ENCODE measurements at regions not wholly inside any gene's neighbourhood (a gene's known extent, or its start where the extent isn't known, plus 50 kb on each side); places are given as distances from the start of the nearest gene placed in this dataset.

DNA sequence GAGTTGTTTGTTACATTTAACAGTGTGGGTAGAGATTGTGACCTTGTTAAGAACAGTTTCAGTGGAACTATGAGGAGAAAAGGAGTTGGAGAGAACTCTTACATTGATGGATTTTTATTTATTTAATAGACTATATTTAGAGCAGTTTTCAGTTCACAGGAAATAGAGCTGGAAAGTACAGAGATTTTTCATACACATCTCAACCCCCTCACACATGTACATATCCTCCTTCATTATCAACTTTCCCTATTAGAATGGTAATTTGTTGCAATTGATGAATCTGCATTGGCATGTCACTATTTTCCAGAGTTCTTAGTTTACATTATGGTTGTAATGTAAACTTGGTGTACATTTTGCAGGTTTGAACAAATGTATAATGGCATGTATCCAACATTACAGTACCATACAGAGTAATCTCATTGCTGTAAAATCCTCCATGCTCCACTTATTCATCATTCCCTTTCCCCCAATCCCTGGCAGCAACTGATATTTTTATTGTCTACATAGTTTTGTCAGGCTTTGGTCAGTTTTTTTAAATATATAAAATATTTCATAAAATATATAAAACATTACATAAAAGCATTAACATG, 756.6 kb upstream of the DPPA4 start:
- TF ChIP-seq, protein P1, sequence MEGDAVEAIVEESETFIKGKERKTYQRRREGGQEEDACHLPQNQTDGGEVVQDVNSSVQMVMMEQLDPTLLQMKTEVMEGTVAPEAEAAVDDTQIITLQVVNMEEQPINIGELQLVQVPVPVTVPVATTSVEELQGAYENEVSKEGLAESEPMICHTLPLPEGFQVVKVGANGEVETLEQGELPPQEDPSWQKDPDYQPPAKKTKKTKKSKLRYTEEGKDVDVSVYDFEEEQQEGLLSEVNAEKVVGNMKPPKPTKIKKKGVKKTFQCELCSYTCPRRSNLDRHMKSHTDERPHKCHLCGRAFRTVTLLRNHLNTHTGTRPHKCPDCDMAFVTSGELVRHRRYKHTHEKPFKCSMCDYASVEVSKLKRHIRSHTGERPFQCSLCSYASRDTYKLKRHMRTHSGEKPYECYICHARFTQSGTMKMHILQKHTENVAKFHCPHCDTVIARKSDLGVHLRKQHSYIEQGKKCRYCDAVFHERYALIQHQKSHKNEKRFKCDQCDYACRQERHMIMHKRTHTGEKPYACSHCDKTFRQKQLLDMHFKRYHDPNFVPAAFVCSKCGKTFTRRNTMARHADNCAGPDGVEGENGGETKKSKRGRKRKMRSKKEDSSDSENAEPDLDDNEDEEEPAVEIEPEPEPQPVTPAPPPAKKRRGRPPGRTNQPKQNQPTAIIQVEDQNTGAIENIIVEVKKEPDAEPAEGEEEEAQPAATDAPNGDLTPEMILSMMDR (IDR thresholded peaks at IDR 0.05): no peak
- H3K4me1 Mint-ChIP-seq (ENCODE audit: low read depth): no peaks in the 10 kb centered on the region
- no peak for DNase-seq
- H3K27ac Mint-ChIP-seq: no peak overlapping the region
- no peak overlapping the region for H3K4me3 Mint-ChIP-seq
- peaks cover 4% of the 10 kb centered on the region; the same call in 1 of the 2 replicates for H3K36me3 Mint-ChIP-seq (ENCODE audit: low read depth)
- no peaks in the 10 kb centered on the region; the same call in 1 of the 2 replicates for H3K9me3 Mint-ChIP-seq
- peaks cover 1% of the 10 kb centered on the region; the same call in 1 of the 2 replicates for H3K27me3 Mint-ChIP-seq (ENCODE audit: insufficient read depth)

DNA sequence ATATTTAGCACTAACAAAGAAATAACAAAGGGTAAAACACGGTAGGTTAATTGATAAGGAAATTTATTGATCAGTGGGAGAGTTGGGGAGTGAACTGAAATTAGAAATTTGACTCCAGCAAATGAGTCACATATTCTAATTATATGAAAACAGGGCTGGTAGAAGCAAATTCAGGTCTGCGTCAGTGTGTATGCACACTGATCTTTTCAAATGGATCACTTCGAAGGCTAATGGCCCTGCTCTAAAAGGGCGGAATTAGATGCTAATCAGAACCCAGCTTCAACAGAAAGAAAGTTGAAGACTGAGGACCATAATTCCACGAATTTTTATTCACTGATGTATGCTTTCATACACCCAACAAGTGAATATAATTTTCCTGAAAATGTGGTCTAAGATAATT, 762.4 kb upstream of the DPPA4 start:
- Mint-ChIP-seq H3K36me3 (ENCODE audit: low read depth) (peaks cover 4% of the 10 kb centered on the region; the same call in 1 of the 2 replicates), H3K9me3 (no peaks in the 10 kb centered on the region; the same call in 1 of the 2 replicates), H3K4me3 (no peak overlapping the region), H3K27ac (no peak overlapping the region), H3K27me3 (ENCODE audit: insufficient read depth) (no peaks in the 10 kb centered on the region), H3K4me1 (ENCODE audit: low read depth) (peaks cover 30% of the 10 kb centered on the region)
- TF ChIP-seq, protein P1 (IDR thresholded peaks at IDR 0.05): no peak
- no peak for DNase-seq

DNA sequence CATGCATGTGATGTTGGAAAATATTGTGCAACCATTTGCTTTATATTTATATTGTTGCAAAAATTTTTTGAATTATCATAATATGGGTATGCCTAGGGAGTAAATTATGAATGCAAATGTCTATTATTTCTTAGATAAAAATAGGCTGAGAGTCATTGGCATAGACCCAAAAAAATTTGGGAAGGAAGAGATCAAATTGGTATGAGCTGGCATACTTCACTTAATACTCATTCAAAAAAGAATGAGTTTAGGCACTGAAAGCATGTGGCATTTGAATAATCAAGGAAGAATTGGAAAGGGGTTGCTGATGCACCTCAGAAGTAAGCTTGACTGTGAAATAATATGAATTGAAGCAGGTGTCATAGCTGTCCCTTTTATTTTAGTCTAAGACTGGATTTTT, 764.0 kb upstream of the DPPA4 start:
- Mint-ChIP-seq H3K4me1 (ENCODE audit: low read depth) (peaks cover 30% of the 10 kb centered on the region), H3K36me3 (ENCODE audit: low read depth) (peaks cover 4% of the 10 kb centered on the region; the same call in 1 of the 2 replicates), H3K27ac (no peak overlapping the region), H3K27me3 (ENCODE audit: insufficient read depth) (no peaks in the 10 kb centered on the region), H3K9me3 (no peaks in the 10 kb centered on the region; the same call in 1 of the 2 replicates), H3K4me3 (no peak overlapping the region)
- no peak for DNase-seq
- TF ChIP-seq, protein P1 (IDR thresholded peaks at IDR 0.05): no peak

DNA sequence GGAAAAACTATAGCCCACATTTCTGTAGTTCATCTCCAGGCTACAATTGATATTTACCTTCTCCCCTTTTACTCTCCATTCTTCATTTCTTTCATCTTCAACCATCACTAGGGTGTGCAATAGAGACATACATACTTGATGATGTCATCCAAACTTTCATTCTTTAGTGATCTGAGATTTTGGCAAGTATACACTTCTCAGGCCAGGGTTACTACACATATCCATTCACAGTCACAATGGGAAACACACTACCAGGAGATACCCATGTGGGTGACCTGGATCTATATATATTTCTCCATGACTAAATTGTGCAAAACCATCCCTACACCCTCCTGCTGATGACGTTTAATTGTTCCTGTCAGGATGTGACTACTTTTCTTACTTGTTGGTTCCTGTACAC, 769.5 kb upstream of the DPPA4 start:
- H3K36me3 Mint-ChIP-seq (ENCODE audit: low read depth): no peaks in the 10 kb centered on the region
- peaks cover 22% of the 10 kb centered on the region for H3K4me1 Mint-ChIP-seq (ENCODE audit: low read depth)
- H3K9me3 Mint-ChIP-seq: no peaks in the 10 kb centered on the region
- TF ChIP-seq, protein P1 (IDR thresholded peaks at IDR 0.05): no peak
- H3K27me3 Mint-ChIP-seq (ENCODE audit: insufficient read depth): no peaks in the 10 kb centered on the region
- no peak overlapping the region for H3K4me3 Mint-ChIP-seq
- H3K27ac Mint-ChIP-seq: no peak overlapping the region
- DNase-seq: peak; percentile 13

DNA sequence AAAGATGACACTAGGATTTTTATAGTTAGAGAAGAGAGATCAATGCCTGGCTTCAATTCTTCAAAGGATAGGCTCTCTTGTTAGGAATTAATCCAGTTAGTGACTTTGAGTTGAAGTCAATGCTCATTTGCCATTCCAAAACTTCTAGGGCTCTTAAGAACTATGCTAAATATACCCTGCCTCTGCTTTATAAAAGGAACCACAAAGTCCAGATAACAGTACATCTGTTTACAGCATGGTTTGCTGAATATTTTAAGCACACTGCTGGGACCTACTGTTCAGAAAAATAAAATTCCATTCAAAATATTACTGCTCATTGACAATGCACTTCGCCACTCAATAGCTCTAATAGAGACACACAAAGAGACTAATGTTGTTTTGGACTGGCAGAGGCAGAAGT, 786.6 kb upstream of the DPPA4 start:
- TF ChIP-seq, protein P1 (IDR thresholded peaks at IDR 0.05): no peak
- Mint-ChIP-seq H3K4me3 (no peak overlapping the region), H3K4me1 (ENCODE audit: low read depth) (peaks cover 7% of the 10 kb centered on the region; the same call in 1 of the 2 replicates), H3K9me3 (no peaks in the 10 kb centered on the region; the same call in 1 of the 2 replicates), H3K36me3 (ENCODE audit: low read depth) (no peaks in the 10 kb centered on the region), H3K27me3 (ENCODE audit: insufficient read depth) (peaks cover 2% of the 10 kb centered on the region), H3K27ac (no peak overlapping the region)
- DNase-seq: no peak

Data from HFFc6 (cell line).